NCI-H2171 treated with DMSO at 0.1 percent for 48 hours (cell line): ENCODE measurements at regions not wholly inside any gene's neighbourhood (a gene's known extent, or its start where the extent isn't known, plus 50 kb on each side); places are given as distances from the start of the nearest gene placed in this dataset.

ENCODE experiments used
- DNase-seq: peaks from one replicate; lab custom pipeline; 2025; lab: John Stamatoyannopoulos, UW

- no peak for DNase-seq
Observed at GRCh38 chr4:135225551-135225950, 1024.0 kb upstream of the PABPC4L start.

DNA sequence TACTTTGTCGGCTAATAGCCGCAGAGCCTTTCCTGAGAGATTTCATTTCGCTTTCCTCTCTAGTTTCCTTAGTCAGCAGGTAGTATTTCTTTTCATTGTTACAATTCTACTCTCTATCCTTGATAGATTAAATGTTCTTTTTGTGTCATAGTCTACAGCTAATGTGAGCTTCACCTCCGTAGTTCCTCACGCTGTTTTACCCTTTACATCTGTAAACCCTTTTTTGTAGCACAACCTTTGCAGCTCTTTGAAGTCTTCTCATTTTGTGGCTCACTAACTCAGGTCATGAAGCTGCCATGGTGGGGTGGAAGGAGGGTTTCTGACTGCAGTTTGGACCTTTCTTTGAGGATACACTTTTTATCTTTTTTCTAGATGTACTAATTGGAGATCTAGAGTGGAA is 1008.8 kb upstream of the PABPC4L start:
- DNase-seq: no peak

DNA sequence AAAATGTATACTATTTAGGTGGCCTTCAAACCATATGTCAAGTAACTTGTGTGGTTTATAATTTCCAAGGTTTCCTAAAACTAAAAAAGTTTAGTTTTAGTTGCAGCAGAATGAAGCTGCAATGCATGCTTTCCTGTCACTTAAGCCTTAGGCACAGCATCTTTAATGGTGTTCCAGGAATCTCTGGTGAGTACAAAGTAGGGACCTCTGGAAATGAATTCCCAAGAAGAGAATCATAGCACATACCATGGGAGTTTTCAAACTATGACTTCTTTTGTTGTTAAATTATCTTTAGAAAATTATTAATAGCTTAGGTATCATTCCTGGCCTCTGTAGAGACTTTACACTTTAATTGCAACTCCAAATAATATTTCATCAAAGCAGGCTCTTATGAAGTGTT is 1005.9 kb upstream of the PABPC4L start:
- DNase-seq: no peak

DNA sequence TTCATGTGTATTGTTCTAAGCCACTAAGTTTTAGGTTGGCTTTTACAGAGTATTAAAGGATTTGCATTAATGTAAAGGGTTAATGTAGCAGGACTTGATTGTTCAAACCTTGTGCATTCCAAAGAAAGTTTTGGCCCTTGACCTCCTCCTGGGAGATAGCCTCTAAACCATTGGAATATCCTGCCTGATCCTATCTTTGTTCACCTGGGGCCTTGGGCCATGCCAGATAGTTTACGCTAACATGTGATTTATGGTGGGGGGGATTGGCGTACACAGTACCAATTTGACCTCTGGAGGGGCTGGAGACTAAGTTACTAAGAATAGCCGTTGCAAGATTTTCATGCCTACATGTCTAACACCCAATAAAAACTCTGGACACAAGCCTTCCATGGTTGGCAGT is 1002.7 kb upstream of the PABPC4L start:
- no peak for DNase-seq

DNA sequence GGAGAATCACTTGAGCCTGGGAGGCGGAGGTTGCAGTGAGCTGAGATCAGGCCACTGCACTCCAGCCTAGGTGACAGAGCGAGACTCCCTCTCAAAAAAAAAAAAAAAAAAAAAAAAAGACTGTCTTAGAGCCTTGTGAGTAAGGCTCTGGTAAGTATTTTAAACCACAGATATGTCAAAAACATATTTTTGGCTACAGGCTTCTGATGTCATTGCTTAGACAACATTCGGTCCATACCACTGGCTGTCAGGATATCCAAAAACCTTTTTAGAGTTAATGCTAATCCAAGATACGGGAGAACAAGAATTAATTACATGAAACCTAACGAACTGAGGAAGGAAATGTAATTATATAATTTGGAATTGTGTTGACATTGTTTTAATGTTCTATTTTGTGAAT is 999.5 kb upstream of the PABPC4L start:
- no peak for DNase-seq

DNA sequence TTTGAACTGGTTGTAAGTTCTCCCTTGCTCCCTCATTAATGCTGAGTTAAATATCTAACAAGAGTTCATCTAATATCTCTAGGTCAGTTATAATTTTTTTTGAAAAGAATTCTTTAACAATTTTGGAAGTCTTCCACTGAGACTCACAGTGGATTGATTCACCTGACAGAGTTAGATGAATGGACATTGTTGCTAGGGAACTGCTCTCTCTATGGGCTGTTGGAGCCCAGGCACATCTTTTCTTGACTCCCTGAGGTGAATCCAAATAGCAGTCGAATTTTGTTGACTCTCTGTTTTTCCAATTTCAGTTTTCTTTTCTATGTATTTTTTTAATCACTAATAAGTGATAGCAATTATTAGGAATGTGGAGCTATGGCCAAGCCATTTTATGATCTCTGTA is 996.1 kb upstream of the PABPC4L start:
- no peak for DNase-seq

DNA sequence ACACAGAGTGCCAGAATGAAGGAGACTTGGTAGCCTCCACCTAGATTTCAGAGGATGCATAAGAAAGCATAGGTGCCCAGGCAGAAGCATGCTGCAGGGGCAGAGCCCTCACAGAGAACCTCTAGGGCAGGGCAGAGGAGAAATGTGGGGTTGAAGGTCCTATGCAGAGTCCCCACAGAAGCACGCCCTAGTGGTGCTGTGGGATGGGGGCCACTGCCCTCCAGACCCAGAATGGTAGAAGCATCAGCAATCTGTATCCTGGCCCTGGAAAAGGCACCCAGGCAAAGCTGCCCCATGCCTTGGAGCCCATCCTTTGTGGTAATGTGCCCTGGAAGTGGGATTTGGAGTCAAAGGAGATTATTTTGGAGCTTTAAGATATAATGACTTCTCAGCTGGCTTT is 992.9 kb upstream of the PABPC4L start:
- no peak for DNase-seq

DNA sequence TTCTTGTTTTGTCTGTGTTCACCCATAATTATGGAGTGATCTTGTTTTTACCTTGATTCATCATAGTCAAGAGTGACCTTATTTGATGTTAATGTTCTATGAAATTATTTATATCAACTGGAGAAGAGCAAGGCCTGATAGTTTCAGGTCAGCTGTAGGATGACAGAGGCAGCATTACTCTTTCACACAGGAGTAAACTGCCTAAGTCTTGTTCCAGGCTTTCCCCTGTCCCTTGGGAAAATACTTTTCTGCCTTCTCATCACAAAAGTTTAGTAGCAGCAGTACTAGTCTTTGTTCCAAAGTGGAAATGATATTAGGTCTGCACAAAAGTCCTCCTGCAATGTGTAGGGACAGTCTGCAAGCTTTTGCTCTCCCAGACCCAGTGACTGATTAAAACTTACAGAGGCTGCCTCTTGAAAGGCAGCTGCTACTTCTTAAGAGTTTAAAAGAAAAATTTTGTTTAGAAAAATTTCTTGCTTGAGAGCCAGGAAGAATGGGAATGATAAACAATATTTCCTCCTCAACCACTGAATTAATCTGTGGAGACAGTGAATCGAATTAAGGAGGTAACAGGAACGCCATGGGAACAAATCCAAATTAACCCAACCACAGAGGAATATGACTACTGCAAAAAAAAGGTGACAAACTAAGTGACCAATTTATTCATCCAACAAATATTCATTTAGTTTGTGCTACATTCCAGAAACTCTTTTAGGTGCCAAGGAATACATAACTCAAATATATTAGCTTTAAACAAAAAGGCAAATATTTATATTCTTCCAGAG is 991.4 kb upstream of the PABPC4L start:
- no peak for DNase-seq

- DNase-seq: no peak
Observed at GRCh38 chr4:135191596-135191995, 990.0 kb upstream of the PABPC4L start.

DNA sequence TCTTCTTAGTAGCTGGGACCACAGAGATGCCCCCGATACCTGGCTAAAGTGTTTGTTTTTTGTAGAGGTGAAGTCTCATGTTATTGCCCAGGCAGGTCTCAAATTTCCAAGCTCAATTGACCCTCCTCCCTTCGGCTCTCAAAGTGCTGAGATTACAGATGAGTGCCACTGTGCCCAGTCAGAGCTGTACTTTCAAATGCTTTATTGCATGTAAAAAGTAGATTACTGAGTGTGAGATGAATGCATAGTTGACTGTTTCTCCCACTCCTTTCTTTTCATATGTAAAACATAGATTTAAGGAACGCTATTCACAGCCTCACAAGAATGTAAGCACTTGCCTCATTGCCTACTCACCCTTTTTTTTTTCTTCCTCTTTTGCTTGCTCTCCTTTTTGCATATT is 984.4 kb upstream of the PABPC4L start:
- DNase-seq: no peak

GRCh38 chr4:135185256-135185655 is 983.7 kb upstream of the PABPC4L start:
- DNase-seq: no peak

DNA sequence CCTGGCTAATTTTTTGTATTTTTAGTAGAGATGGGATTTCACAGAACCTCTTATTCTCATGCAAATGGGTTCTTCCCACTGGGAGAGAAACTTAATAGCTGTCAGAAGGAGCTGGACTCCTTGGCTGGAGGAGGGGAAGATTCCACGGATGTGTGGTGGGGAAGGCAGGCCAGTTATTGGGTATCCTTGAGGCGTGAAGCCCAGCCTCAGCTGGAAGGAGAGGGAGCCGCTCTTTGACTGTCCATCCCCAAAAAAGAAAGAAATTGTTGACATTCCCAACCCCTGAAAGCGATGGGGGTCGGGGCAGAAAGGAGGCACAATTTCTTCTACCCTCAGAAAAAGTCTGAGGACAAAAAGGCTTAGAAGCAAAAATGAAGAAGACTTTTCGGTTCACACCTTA is 983.1 kb upstream of the PABPC4L start:
- no peak for DNase-seq

DNA sequence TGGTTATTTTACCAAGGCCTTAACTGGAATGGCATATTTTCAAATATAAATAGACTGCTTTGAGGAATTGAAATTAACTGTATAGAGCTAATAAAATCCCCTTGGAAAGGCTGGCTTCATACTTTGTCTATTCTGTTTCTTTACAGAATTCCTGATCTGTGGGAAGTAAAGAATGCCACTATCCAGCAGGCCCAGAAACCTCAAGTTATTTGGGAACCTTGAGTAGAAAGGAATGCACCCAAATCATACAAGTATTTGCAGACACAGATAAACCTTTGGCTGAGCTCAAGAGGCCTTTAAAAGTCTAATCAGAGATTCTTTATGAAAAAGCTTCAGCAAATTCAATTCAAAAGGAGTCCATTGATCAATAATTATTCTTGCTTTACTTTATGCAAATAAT is 975.7 kb upstream of the PABPC4L start:
- no peak for DNase-seq

DNA sequence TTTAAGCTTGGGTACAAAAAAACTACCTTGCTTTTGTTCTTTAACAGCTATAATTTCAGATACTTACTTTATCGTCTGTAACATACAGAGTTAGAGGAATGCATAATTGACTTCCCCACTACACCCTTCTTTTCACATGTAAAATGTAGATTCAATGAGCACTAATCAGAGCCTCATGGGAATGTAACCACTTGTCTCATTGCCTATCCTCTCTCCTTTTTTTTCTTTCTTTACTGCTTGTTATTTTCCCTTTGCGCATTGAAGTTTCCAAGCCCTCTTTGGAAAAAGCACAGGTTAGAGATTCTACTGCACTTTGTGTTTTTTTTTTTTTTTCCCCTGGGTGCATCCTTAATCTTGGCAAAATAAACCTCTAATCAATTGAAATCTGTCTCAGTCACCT is 965.1 kb upstream of the PABPC4L start:
- DNase-seq: no peak

GRCh38 chr4:135164601-135165000 is 963.0 kb upstream of the PABPC4L start:
- no peak for DNase-seq

DNA sequence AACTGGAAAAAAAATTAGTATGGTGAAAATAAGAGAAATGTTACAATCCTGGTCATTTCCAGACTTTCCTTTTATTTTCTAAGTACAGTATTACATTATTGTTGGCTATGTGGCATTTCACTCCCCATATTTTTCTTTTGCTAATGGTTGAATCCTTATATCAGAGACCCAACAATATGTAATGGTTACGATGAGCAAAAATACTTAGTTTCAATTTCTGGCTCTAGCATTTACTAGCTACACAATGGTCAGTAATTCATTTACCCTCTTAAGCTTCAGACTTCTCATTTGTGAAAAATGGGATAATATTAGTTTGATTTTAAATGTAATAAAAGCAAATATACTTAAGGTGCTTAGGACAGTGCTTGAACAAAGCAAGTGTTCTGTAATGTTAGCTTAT is 942.9 kb upstream of the PABPC4L start:
- no peak for DNase-seq

- DNase-seq: no peak
Observed at GRCh38 chr4:135124196-135124595, 922.6 kb upstream of the PABPC4L start.

DNA sequence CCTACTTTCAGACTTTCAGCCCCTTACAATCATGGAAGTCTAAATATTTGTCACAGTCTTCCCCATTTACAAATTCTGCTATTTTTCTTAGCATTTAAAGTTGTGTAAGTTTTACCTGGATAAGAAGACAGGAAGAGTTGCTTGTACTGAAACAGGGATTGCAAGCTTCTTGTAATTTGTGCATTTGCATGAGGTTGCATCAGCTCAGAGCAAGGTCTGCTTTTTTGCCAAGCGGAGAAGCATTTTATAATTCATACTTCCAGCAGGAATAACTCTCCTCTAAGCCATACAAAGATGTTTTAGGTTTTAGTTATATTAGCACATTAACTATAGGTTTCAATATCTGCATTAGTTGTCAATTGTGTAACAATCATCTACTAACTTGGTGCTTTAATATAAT is 922.0 kb upstream of the PABPC4L start:
- DNase-seq: no peak

GRCh38 chr4:135122457-135122856 is 920.9 kb upstream of the PABPC4L start:
- DNase-seq: no peak

- no peak for DNase-seq
Observed at GRCh38 chr4:135120195-135120594, 918.6 kb upstream of the PABPC4L start.

- DNase-seq: no peak
Observed at GRCh38 chr4:135114079-135114478, 912.5 kb upstream of the PABPC4L start.

- DNase-seq: no peak
Observed at GRCh38 chr4:135098061-135098460, 896.5 kb upstream of the PABPC4L start.

DNA sequence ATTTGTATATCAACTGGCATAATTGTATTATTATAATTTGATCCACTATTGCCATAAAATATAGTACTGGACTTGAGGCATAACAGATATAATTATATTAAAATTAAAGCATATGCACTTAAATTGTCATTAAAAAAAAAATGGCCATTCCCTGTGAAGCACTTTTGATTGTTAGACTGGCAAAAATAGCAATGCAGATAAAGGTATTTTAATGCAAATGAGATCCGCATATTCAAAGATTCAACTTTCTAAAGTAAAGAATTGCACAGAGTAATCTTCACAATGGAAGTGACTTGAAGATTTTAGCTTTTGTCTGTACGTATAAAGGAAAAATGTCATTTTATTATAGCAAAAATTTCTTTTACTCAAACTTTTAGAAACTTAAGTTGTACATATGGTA is 871.8 kb upstream of the PABPC4L start:
- no peak for DNase-seq

DNA sequence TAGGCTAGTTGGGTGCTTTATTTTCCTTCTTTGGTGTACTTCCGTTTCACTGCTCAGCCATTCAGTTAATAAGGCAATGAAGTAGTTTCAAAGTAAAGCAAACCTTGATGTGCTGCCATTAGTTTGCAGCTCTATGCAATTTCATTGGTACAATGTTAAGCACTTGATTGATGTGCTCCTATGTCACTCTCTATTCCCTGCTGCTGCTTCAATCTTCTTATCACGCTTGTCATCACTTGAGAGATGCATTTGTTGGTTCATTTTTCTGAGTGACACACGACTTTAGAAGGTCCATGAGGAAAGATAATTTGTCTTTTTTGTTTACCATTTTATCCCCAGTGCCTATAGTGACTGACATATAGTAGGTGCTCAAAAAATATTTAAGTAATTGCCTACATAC is 871.0 kb upstream of the PABPC4L start:
- no peak for DNase-seq

DNA sequence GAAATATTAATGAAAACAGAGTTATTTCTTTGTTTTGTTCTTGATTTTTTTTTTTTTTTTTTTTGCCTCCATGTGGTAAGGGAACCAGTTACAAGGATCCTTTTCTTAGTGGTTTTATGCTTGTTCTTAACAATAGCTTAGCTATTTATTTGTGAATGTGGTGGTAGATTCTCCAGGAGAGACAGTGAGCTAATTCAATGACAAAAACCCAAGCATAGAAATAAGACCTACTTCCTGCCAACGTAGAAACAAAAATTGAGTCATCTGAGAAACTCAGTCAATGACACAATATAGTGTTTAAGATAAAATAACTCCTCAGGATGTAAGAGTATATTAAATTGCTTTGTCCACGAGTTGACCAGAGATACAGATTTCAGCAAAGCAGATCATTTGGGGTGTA is 863.8 kb upstream of the PABPC4L start:
- DNase-seq: no peak
